Tibial nerve (tissue), 4 donors: ENCODE measurements at regions not wholly inside any gene's neighbourhood (a gene's known extent, or its start where the extent isn't known, plus 50 kb on each side); places are given as distances from the start of the nearest gene placed in this dataset.
"Not testable (repeated sequence)": the region's sequence is repeated elsewhere in the genome, so short reads cannot be mapped to it uniquely, and the experiment has no call there.

Source experiments
- DNase-seq, 2 donors: peaks; one replicate each; pipeline ENCODE4 v3.0.0-alpha.2; 2019; ENCODE audit warnings: low spot score in 2 of 2
- H3K27ac ChIP-seq, 4 donors: fragments of 200-600 bp; sonication (generic) in 3 of 4; one replicate each; pipeline ENCODE4 v1.5.1; 2017 to 2019; ENCODE audit warnings: mild to moderate bottlenecking in 1 of 4
- H3K27me3 ChIP-seq, 2 donors: fragments of 200-600 bp; sonication (generic) in 1 of 2; one replicate each; pipeline versions ENCODE4 v1.5.1 to v1.6.0; 2017 to 2019
- H3K36me3 ChIP-seq, 3 donors: fragments of 200-600 bp; sonication (generic); one replicate each; pipeline ENCODE4 v1.5.1; 2018 to 2019
- H3K4me1 ChIP-seq, 4 donors: fragments of 200-600 bp; sonication (generic) in 3 of 4; one replicate each; pipeline ENCODE4 v1.5.1; 2017 to 2019
- H3K4me3 ChIP-seq, 4 donors: fragments of 200-600 bp; sonication (generic) in 3 of 4; one replicate each; pipeline ENCODE4 v1.5.1; 2017 to 2019; ENCODE audit warnings: mild to moderate bottlenecking in 1 of 4, moderate library complexity in 1 of 4
- H3K9me3 ChIP-seq, 4 donors: fragments of 200-600 bp; sonication (generic) in 3 of 4; one replicate each; pipeline ENCODE4 v1.5.1; 2017 to 2019
- EP300 ChIP-seq, 2 donors: sonication (generic); formaldehyde crosslinking; IDR thresholded peaks; one replicate each; pipeline ENCODE4 v1.6.1; 2017; ENCODE audit warnings: antibody characterized with exemption in 2 of 2, mild to moderate bottlenecking in 1 of 2
- POLR2A ChIP-seq, 2 donors: fragments of 450-650 bp; IDR thresholded peaks; one replicate each; pipeline ENCODE4 v1.6.1; 2017; ENCODE audit warnings: antibody characterized with exemption in 2 of 2, mild to moderate bottlenecking in 2 of 2, moderate library complexity in 2 of 2
- WGBS, 2 donors: methylation state at CpG; one replicate each; pipeline ENCODE4 v1.1.5; 2018; 5-methylcytosine and 5-hydroxymethylcytosine counted together
- TF ChIP-seq, protein P1 (sequence below), 5 experiments: fragments of 200-600 bp in 3 of 5; fragments of 450-650 bp in 2 of 5; sonication (generic) in 3 of 5; IDR thresholded peaks; one replicate each; pipeline ENCODE4 v1.5.1; 2016 to 2019; ENCODE audit warnings: antibody characterized with exemption in 5 of 5, mild to moderate bottlenecking in 3 of 5, moderate library complexity in 2 of 5

DNA sequence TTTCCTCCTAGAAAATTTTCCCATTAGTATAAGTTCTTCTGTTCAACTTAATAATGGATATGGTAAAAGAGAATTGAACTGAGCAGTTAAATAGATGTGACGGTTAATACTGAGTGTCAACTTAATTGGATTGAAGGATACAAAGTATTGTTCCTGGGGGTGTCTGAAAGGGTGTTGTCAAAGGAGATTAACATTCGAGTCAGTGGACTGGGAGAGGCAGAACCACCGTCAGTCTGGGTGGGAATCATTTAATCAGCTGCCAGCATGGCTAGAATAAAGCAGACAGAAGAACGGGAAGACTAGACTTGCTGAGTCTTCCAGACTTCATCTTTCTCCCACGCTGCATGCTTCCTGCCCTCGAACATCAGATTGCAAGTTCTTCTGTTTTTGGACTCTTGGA lies 689.6 kb upstream of the CDH10 start:
- H3K27ac ChIP-seq, result no peak overlapping the region
- H3K4me3 ChIP-seq, result no peak overlapping the region
- no peak for DNase-seq
- H3K4me1 ChIP-seq, result no peaks in the 10 kb centered on the region
- 84 to 86% methylated on average over 6 of the region's 6 CpGs for WGBS, 2 donors
- no peaks in the 10 kb centered on the region for H3K36me3 ChIP-seq
- no peaks in the 10 kb centered on the region for H3K27me3 ChIP-seq
- H3K9me3 ChIP-seq, result peaks cover 0 to 5% (median 0%) of the 10 kb centered on the region in 4 donors
- TF ChIP-seq EP300 (IDR thresholded peaks at IDR 0.05), result no peak
- no peak for TF ChIP-seq POLR2A (IDR thresholded peaks at IDR 0.05)
- TF ChIP-seq, protein P1, sequence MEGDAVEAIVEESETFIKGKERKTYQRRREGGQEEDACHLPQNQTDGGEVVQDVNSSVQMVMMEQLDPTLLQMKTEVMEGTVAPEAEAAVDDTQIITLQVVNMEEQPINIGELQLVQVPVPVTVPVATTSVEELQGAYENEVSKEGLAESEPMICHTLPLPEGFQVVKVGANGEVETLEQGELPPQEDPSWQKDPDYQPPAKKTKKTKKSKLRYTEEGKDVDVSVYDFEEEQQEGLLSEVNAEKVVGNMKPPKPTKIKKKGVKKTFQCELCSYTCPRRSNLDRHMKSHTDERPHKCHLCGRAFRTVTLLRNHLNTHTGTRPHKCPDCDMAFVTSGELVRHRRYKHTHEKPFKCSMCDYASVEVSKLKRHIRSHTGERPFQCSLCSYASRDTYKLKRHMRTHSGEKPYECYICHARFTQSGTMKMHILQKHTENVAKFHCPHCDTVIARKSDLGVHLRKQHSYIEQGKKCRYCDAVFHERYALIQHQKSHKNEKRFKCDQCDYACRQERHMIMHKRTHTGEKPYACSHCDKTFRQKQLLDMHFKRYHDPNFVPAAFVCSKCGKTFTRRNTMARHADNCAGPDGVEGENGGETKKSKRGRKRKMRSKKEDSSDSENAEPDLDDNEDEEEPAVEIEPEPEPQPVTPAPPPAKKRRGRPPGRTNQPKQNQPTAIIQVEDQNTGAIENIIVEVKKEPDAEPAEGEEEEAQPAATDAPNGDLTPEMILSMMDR (IDR thresholded peaks at IDR 0.05), result no peak

DNA sequence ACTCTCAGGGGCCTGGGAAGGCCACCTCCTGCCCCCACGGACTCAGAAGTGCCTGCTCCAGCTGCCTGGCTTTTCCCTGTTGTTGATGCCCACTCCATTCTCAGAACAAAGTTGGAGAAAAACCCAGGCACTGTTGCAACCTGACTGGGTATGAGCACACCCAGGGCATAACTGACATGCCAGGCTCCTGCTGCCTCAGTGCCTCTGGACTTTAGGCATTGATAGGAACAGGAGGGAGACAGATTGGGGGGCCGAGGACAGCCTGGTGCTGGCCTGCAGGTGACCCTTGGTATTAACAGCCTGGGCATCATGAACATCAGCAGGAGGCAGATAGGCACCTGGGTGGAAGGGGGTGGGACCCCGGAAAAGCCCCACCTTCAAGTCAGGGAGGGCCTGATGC lies 685.9 kb upstream of the CDH10 start:
- no peak for TF ChIP-seq POLR2A (IDR thresholded peaks at IDR 0.05)
- TF ChIP-seq EP300 (IDR thresholded peaks at IDR 0.05), result no peak
- TF ChIP-seq, protein P1 (IDR thresholded peaks at IDR 0.05), result no peak
- Histone ChIP-seq H3K27ac (no peak overlapping the region), H3K4me3 (no peak overlapping the region), H3K4me1 (no peaks in the 10 kb centered on the region), H3K9me3 (peaks cover 0 to 5% (median 0%) of the 10 kb centered on the region in 4 donors), H3K27me3 (no peaks in the 10 kb centered on the region), H3K36me3 (no peaks in the 10 kb centered on the region)
- no peak for DNase-seq
- 69 to 94% methylated on average over 2 to 3 of the region's 3 CpGs for WGBS, 2 donors

DNA sequence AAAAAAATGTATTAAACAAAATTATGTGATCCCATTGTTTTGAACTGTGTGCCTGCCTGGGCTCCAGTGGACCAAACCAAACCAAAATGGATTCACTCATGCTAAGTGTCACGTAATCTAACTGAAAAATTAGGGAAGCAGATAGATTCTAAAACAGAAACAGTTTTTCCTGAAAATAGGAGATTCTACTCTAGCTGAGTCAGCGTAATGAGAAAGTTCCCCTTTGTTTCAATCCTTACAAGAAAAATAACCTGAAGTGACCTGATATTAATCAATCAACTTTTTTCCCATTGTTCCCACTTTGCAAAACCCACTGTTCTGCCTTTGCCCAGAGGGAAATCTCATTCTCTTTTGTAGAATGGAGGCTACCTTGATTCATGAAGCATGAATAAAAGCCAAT lies 682.4 kb upstream of the CDH10 start:
- Histone ChIP-seq H3K36me3 (no peaks in the 10 kb centered on the region), H3K27me3 (no peaks in the 10 kb centered on the region), H3K27ac (no peak overlapping the region), H3K4me1 (no peaks in the 10 kb centered on the region), H3K9me3 (peaks cover 0 to 5% (median 0%) of the 10 kb centered on the region in 4 donors), H3K4me3 (no peak overlapping the region)
- no peak for DNase-seq
- no peak for TF ChIP-seq EP300 (IDR thresholded peaks at IDR 0.05)
- TF ChIP-seq, protein P1 (IDR thresholded peaks at IDR 0.05), result no peak
- TF ChIP-seq POLR2A (IDR thresholded peaks at IDR 0.05), result no peak
- 76 to 82% methylated on average over 2 of the region's 2 CpGs for WGBS, 2 donors

DNA sequence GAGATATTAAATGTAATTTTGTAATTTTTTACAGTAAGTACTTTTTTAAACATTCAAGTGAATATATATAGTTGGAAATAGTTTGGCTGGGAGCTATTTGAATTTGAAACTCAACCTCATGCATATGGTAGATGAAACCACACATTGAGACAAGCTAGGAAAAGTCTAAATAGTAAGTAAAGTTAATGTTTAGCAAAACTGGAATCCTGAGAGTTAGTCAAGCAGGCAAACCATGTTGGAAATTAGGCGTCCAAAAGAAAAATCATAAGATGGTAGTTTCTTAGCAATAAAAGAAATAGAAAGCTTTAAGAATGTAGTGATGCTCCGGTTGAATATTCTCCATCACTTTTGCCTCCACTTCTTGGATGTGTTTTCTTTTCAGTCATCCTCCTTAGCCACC lies 657.1 kb upstream of the CDH10 start:
- no peak overlapping the region for H3K4me3 ChIP-seq
- DNase-seq, result no peak
- no peak overlapping the region for H3K27ac ChIP-seq
- H3K9me3 ChIP-seq, result no peaks in the 10 kb centered on the region
- H3K36me3 ChIP-seq, result no peaks in the 10 kb centered on the region
- H3K4me1 ChIP-seq, result no peaks in the 10 kb centered on the region
- TF ChIP-seq POLR2A (IDR thresholded peaks at IDR 0.05), result no peak
- TF ChIP-seq, protein P1 (IDR thresholded peaks at IDR 0.05), result no peak
- no peak for TF ChIP-seq EP300 (IDR thresholded peaks at IDR 0.05)
- WGBS, 2 donors, result 86 to 96% methylated on average over 2 of the region's 2 CpGs
- no peaks in the 10 kb centered on the region for H3K27me3 ChIP-seq

DNA sequence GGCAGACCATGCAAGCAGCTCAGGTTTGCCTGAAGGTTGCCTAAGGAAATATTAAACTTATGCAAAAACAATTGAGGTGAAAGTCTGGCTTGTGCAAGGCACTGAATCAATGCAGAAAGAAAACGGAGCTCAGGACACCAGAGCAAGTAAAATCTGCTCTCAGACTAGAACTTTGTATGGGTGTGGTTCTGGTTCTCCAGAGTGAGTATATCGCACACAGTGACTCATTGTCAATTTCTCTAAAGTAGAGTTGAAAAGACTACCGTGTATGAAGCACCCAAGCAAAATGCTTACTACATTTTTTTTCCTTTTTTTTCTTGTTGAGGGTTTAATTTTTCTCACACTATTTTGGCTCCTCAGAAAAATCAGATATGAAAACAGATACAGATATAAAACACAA lies 650.3 kb upstream of the CDH10 start:
- H3K27me3 ChIP-seq, result no peaks in the 10 kb centered on the region
- DNase-seq, result no peak
- peaks cover 0 to 4% (median 0%) of the 10 kb centered on the region in 4 donors for H3K9me3 ChIP-seq
- H3K4me1 ChIP-seq, result no peaks in the 10 kb centered on the region
- no peak overlapping the region for H3K4me3 ChIP-seq
- H3K27ac ChIP-seq, result no peak overlapping the region
- no peaks in the 10 kb centered on the region for H3K36me3 ChIP-seq
- TF ChIP-seq EP300 (IDR thresholded peaks at IDR 0.05), result no peak
- TF ChIP-seq, protein P1 (IDR thresholded peaks at IDR 0.05), result no peak
- TF ChIP-seq POLR2A (IDR thresholded peaks at IDR 0.05), result no peak
- 45 to 56% methylated on average over 3 of the region's 3 CpGs for WGBS, 2 donors

DNA sequence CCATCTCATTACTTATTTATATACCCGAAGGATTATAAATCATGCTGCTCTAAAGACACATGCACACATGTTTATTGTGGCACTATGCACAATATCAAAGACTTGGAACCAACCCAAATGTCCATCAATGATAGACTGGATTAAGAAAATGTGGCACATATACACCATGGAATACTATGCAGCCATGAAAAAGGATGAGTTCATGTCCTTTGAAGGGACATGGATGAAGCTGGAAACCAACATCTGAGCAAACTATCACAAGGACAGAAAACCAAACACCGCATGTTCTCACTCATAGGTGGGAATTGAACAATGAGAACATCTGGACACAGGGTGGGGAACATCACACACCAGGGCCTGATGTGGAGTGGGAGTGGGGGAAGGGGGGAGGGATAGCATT lies 645.0 kb upstream of the CDH10 start:
- H3K27ac ChIP-seq, H3K4me1 ChIP-seq, H3K27me3 ChIP-seq, H3K9me3 ChIP-seq, H3K36me3 ChIP-seq, H3K4me3 ChIP-seq, DNase-seq: not testable (repeated sequence)
- 95 to 100% methylated on average over 2 of the region's 2 CpGs for WGBS, 2 donors
